IgD-negative memory B cell (primary cell): ENCODE measurements at regions not wholly inside any gene's neighbourhood (a gene's known extent, or its start where the extent isn't known, plus 50 kb on each side); places are given as distances from the start of the nearest gene placed in this dataset.
A peak's percentile ranks its signal among the peaks of the same experiment; 100 is the strongest.
"Not testable (repeated sequence)": the region's sequence is repeated elsewhere in the genome, so short reads cannot be mapped to it uniquely, and the experiment has no call there.

Experiments used
- H3K27ac Mint-ChIP-seq, 3 donors: one replicate each; pipeline ENCODE4 v1.8.0; 2020 to 2022; ENCODE audit warnings: mild to moderate bottlenecking in 3 of 3, mixed read lengths in 3 of 3, moderate library complexity in 1 of 3
- H3K27me3 Mint-ChIP-seq: one replicate; pipeline ENCODE4 v1.8.0; 2021; ENCODE audit warnings: mixed read lengths
- H3K36me3 Mint-ChIP-seq: one replicate; pipeline ENCODE4 v1.8.0; 2020; ENCODE audit warnings: mild to moderate bottlenecking, mixed read lengths
- H3K4me1 Mint-ChIP-seq, 3 donors: one replicate each; pipeline ENCODE4 v1.8.0; 2020 to 2022; ENCODE audit warnings: mixed read lengths in 3 of 3, mild to moderate bottlenecking in 1 of 3
- H3K4me3 Mint-ChIP-seq, 4 donors: one replicate each; pipeline ENCODE4 v1.8.0; 2020 to 2022; ENCODE audit warnings: mild to moderate bottlenecking in 4 of 4, mixed read lengths in 4 of 4, moderate library complexity in 3 of 4
- H3K9me3 Mint-ChIP-seq, 3 donors: one replicate each; pipeline ENCODE4 v1.8.0; 2020 to 2021; ENCODE audit warnings: mixed read lengths in 3 of 3, mild to moderate bottlenecking in 1 of 3

GRCh38 chr6:135129136-135129856, 51.8 kb upstream of the MYB start:
- Mint-ChIP-seq H3K4me1 (peaks cover 5 to 11% (median 10%) of the 10 kb centered on the region in 3 donors), H3K36me3 (no peaks in the 10 kb centered on the region), H3K27ac (peak overlapping the region in 1 of 3 donors; percentile 21), H3K27me3 (no peaks in the 10 kb centered on the region), H3K4me3 (peak overlapping the region in 1 of 4 donors; percentile 67), H3K9me3 (no peaks in the 10 kb centered on the region)

- Mint-ChIP-seq H3K36me3 (no peaks in the 10 kb centered on the region), H3K4me1 (peaks cover 5 to 11% (median 10%) of the 10 kb centered on the region in 3 donors), H3K9me3 (no peaks in the 10 kb centered on the region)
Measured at GRCh38 chr6:135128268-135128914, 52.7 kb upstream of the MYB start.

DNA sequence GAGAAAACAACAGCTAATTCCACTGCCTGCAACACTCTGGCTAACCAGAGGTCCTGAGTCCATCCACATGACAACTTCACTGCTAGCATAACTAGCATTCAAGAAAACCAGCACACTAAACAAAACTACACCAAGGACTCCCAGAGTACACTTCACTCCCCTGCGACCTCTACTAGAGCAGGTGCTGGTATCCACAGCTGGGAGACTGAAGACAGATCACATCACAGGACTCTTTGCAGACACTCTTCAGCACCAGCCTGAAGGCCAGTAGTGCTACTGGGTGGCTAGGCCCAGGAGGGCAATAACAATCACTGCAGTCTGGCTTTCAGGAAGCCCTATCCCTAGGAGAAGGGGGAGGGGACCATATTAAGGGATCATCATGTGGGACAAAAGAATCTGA, 54.4 kb upstream of the MYB start:
- H3K36me3 Mint-ChIP-seq = no peaks in the 10 kb centered on the region
- H3K27me3 Mint-ChIP-seq = no peaks in the 10 kb centered on the region
- H3K27ac Mint-ChIP-seq = no peak overlapping the region
- no peaks in the 10 kb centered on the region for H3K9me3 Mint-ChIP-seq
- H3K4me3 Mint-ChIP-seq = no peak overlapping the region
- peaks cover 5 to 11% (median 10%) of the 10 kb centered on the region in 3 donors for H3K4me1 Mint-ChIP-seq

More at GRCh38 chr6:135128268-135128914, 52.7 kb upstream of the MYB start:
- Mint-ChIP-seq H3K4me3 (peak overlapping the region in 3 of 4 donors; percentile 33 to 80 (median 68)), H3K27me3 (no peaks in the 10 kb centered on the region), H3K27ac (peak overlapping the region in 1 of 3 donors; percentile 21)

DNA sequence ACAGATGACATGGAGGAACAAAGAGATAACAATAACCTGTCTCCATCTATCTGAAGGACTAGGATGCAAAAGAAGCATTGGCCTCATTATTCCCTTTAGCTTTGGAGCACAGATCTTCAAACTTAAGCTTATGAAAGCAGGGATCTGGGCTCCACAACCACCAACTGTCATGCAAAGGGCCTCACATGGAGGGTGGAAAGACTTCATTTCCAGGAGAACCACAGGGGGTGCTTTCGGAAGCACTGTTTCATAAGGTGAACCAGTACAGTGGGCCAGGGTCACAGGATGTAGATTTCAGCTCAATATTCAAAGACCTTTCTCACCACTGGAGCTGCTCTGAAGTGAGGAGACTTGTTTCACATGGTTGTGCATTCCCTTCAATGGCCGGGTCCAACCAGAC, 55.1 kb upstream of the MYB start:
- no peak overlapping the region for H3K4me3 Mint-ChIP-seq
- no peak overlapping the region for H3K27ac Mint-ChIP-seq
- no peaks in the 10 kb centered on the region for H3K36me3 Mint-ChIP-seq
- H3K9me3 Mint-ChIP-seq = no peaks in the 10 kb centered on the region
- H3K27me3 Mint-ChIP-seq = peaks cover under 1% of the 10 kb centered on the region
- H3K4me1 Mint-ChIP-seq = peaks cover 5 to 11% (median 10%) of the 10 kb centered on the region in 3 donors

DNA sequence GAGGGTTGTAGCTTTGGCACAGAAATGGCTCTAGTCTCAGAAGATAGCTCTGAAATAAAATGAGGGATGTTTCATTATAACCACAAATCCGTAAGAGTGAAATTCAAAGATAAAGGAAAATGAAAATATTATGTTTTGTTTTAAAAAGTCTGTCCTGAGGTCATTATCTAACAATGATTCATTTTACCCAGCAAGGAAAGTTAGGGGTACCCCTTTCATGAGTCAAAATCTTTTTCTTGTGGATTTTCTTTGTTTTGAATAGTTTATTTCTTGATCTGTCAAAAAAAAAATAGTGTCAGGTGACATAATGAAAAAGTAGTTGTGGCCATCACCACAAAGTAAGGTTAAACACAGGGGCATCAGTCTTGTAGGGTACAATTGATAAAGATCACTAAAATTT, 59.7 kb upstream of the MYB start:
- H3K27ac Mint-ChIP-seq = no peak overlapping the region
- H3K9me3 Mint-ChIP-seq = no peaks in the 10 kb centered on the region
- H3K36me3 Mint-ChIP-seq = no peaks in the 10 kb centered on the region

DNA sequence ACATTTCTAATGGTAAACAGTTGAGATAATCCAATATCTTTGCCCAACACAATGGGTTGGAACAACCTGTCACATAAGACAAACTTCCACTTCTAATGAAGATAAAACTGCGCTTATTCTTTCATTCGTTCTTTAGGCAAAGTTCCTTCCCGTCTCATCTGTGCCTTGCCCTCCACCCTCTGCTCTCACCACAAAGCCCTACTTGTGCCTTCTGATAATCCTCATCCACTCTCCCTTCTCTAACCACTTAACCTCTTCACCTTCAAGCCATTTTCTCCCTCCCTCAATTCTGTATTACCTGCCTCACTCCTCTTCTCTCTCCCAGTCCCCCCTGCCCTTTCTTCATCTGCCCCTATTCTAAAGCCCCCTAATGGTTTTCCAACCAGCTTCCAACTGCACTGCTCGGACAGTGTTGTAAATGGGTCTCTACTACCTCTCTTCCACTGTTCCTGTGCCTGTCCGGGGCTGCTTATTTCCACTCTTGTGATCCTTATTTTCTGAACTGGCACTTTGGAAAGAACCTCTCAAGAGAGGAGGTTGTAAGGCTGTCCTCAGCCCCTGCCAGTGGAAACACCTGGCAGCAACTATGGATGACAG, 62.9 kb upstream of the MYB start:
- Mint-ChIP-seq H3K36me3 (no peaks in the 10 kb centered on the region), H3K4me1 (peaks cover 1 to 14% (median 3%) of the 10 kb centered on the region in 3 donors), H3K27ac (no peak overlapping the region), H3K27me3 (peaks cover 1% of the 10 kb centered on the region), H3K9me3 (no peaks in the 10 kb centered on the region), H3K4me3 (no peak overlapping the region)

More for the DNA sequence above, 59.7 kb upstream of the MYB start:
- peaks cover 1% of the 10 kb centered on the region for H3K27me3 Mint-ChIP-seq
- H3K4me3 Mint-ChIP-seq = no peak overlapping the region
- no peaks in the 10 kb centered on the region for H3K4me1 Mint-ChIP-seq

- no peak overlapping the region for H3K4me3 Mint-ChIP-seq
- H3K9me3 Mint-ChIP-seq = peaks cover 0 to 5% (median 0%) of the 10 kb centered on the region in 3 donors
- H3K36me3 Mint-ChIP-seq = no peaks in the 10 kb centered on the region
- H3K4me1 Mint-ChIP-seq = peaks cover 1 to 14% (median 3%) of the 10 kb centered on the region in 3 donors
- H3K27ac Mint-ChIP-seq = no peak overlapping the region
- H3K27me3 Mint-ChIP-seq = peaks cover 7% of the 10 kb centered on the region
Measured at GRCh38 chr6:135117413-135117968, 62.9 kb upstream of the HBS1L start.

DNA sequence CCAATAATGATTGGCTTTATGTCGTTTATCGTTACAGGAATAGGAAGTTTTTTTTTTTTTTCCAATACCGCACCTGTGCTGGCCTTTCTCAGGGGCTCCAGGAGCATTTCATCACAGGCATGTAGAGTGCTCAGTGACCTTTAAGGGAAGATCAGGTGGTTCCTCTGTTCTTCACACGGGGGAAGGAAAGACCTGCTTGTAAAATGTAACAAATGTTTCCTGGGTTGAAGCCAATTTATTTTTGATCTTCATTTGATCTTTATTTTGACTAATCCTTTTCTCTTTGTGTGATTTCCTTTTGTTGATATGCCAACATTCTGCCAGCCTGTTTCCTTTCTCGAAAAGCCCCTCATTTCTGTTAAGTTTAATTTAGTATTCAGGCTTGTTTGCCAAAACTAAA, 61.9 kb upstream of the HBS1L start:
- Mint-ChIP-seq H3K9me3 (peaks cover 0 to 7% (median 0%) of the 10 kb centered on the region in 3 donors), H3K27me3 (peaks cover 9% of the 10 kb centered on the region), H3K4me3 (no peak overlapping the region), H3K36me3 (no peaks in the 10 kb centered on the region), H3K4me1 (peaks cover 1 to 14% (median 3%) of the 10 kb centered on the region in 3 donors), H3K27ac (no peak overlapping the region)

- Mint-ChIP-seq H3K9me3 (peaks cover 0 to 7% (median 0%) of the 10 kb centered on the region in 3 donors), H3K27ac (no peak overlapping the region), H3K27me3 (peaks cover 8% of the 10 kb centered on the region), H3K4me1 (peaks cover 1 to 14% (median 3%) of the 10 kb centered on the region in 3 donors), H3K36me3 (no peaks in the 10 kb centered on the region), H3K4me3 (peak overlapping the region in 1 of 4 donors; percentile 42)
Measured at GRCh38 chr6:135115834-135116233, 61.2 kb upstream of the HBS1L start.

DNA sequence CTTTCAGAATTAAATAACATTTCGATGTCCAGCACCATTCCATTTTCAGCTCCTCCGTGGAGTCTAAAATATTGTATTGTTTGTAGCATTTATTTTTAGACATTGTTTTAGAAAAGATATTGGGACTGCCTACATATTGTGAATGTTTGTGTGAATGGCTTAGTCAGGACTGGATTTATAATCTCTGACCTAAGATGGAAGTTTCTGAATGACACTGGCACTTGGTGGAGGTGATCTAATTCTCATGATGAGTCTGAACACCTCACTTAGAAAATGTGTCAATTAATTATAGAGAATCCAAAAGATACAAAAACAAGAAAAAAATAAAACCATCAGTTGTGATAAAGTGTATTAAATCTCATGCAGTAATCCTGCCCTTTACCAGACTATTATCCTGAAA, 60.8 kb upstream of the HBS1L start:
- peak overlapping the region in 1 of 4 donors; percentile 42 for H3K4me3 Mint-ChIP-seq

GRCh38 chr6:135114355-135115145, 59.9 kb upstream of the HBS1L start:
- peaks cover 0 to 7% (median 0%) of the 10 kb centered on the region in 3 donors for H3K9me3 Mint-ChIP-seq
- H3K4me1 Mint-ChIP-seq = peaks cover 1 to 14% (median 3%) of the 10 kb centered on the region in 3 donors
- no peaks in the 10 kb centered on the region for H3K36me3 Mint-ChIP-seq
- H3K27me3 Mint-ChIP-seq = peaks cover 11% of the 10 kb centered on the region
- no peak overlapping the region for H3K27ac Mint-ChIP-seq
- H3K4me3 Mint-ChIP-seq = peak overlapping the region in 1 of 4 donors; percentile 19

More for the DNA sequence above, 60.8 kb upstream of the HBS1L start:
- Mint-ChIP-seq H3K9me3 (peaks cover 0 to 7% (median 0%) of the 10 kb centered on the region in 3 donors), H3K27me3 (peaks cover 9% of the 10 kb centered on the region), H3K36me3 (no peaks in the 10 kb centered on the region), H3K27ac (no peak overlapping the region), H3K4me1 (peaks cover 1 to 14% (median 3%) of the 10 kb centered on the region in 3 donors)

DNA sequence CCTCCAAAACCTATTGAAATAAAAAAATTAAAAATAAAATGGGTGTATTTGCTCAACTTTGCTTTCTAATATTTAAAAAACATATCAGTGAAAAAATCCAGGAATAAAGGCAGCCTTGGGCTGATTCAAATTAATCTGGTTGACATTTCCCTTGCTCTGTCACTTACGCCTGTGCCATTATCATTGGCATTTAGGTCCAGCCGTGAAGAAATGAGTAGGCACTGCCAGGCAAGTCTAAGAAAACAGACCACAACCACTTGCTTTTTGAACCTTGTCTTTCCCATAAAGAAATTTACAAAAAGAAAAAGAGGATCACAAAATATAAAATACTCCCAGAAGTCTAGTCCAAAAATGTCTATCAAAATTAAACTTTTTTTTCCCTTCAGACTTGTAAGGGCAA, 59.2 kb upstream of the HBS1L start:
- H3K4me1 Mint-ChIP-seq = peaks cover 1 to 14% (median 3%) of the 10 kb centered on the region in 3 donors
- H3K27ac Mint-ChIP-seq = no peak overlapping the region
- H3K36me3 Mint-ChIP-seq = no peaks in the 10 kb centered on the region
- peaks cover 11% of the 10 kb centered on the region for H3K27me3 Mint-ChIP-seq
- peak overlapping the region in 1 of 4 donors; percentile 19 for H3K4me3 Mint-ChIP-seq
- peaks cover 0 to 7% (median 0%) of the 10 kb centered on the region in 3 donors for H3K9me3 Mint-ChIP-seq

DNA sequence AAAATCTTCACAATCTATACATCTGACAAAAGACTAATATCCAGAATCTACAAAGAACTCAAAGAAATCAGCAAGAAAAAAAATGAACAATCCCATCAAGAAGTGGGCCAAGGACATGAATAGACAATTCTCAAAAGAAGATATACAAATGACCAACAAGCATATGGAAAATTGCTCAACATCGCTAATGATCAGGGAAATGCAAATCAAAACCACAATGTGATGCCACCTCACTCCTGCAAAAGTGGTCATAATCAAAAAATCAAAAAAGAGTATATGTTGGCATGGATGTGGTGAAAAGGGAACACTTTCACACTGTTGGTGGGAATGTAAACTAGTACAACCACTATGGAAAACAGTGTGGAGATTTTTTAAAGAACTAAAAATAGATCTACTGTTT, 58.3 kb upstream of the HBS1L start:
- not testable (repeated sequence) for H3K27ac Mint-ChIP-seq, H3K36me3 Mint-ChIP-seq, H3K9me3 Mint-ChIP-seq, H3K4me3 Mint-ChIP-seq
- peaks cover 11% of the 10 kb centered on the region for H3K27me3 Mint-ChIP-seq
- peaks cover 1 to 14% (median 3%) of the 10 kb centered on the region in 3 donors for H3K4me1 Mint-ChIP-seq

GRCh38 chr6:135110261-135110781, 55.7 kb upstream of the HBS1L start:
- peaks cover 11% of the 10 kb centered on the region for H3K27me3 Mint-ChIP-seq
- not testable (repeated sequence) for H3K9me3 Mint-ChIP-seq, H3K27ac Mint-ChIP-seq, H3K36me3 Mint-ChIP-seq, H3K4me3 Mint-ChIP-seq, H3K4me1 Mint-ChIP-seq
